ENCODE measurements at regions not wholly inside any gene's neighbourhood (a gene's known extent, or its start where the extent isn't known, plus 50 kb on each side); places are given as distances from the start of the nearest gene placed in this dataset.

GRCh38 chr14:98189511-98189910 lies 1082.5 kb downstream of the BCL11B start:
- ChIA-PET CTCF (no interaction called here), POLR2A (ENCODE audit: unreplicated experiment) (no interaction called here)
- H3K27ac ChIP-seq (ENCODE audit: insufficient read depth, low read length): no peak overlapping the region
- no peaks in the 10 kb centered on the region for H3K9me1 ChIP-seq (ENCODE audit: insufficient read depth, low read length)
- no peak overlapping the region for H3K18ac ChIP-seq (ENCODE audit: low read depth, low read length)
- H3K4me2 ChIP-seq (ENCODE audit: low read depth, low read length): no peak overlapping the region
- H3K79me1 ChIP-seq (ENCODE audit: low read depth in 1 of 2, low read length in 2 of 2): no peaks in the 10 kb centered on the region
- no peak overlapping the region for H4K5ac ChIP-seq (ENCODE audit: low read depth, low read length)
- H2BK20ac ChIP-seq (ENCODE audit: low read depth, low read length): no peak overlapping the region
- H3K36me3 ChIP-seq (ENCODE audit: control insufficient read depth, insufficient read depth, low read length): no peaks in the 10 kb centered on the region
- no peaks in the 10 kb centered on the region for H3K4me1 ChIP-seq (ENCODE audit: control insufficient read depth, insufficient read depth, low read length)
- H3K56ac ChIP-seq (ENCODE audit: extremely low read depth, insufficient read depth, low read length): no peak overlapping the region
- ATAC-seq (ENCODE audit: low read depth) (no peak), DNase-seq (no peak)
- TF ChIP-seq BHLHE40 (IDR thresholded peaks at IDR 0.05; ENCODE audit: low read depth, low read length) (no peak), RFX5 (IDR thresholded peaks at IDR 0.05; ENCODE audit: low read depth, low read length) (no peak), RAD21 (IDR thresholded peaks at IDR 0.05; ENCODE audit: low read length) (no peak), RCOR1 (IDR thresholded peaks at IDR 0.05; ENCODE audit: insufficient replicate concordance, low read length) (no peak), CEBPB (IDR thresholded peaks at IDR 0.05; ENCODE audit: low read depth, low read length) (no peak), MXI1 (IDR thresholded peaks at IDR 0.05; ENCODE audit: borderline replicate concordance, low read depth, low read length) (no peak), CTCF (conservative IDR thresholded peaks at IDR 0.05; ENCODE audit: low read depth, low read length) (no peak), POLR2A (IDR thresholded peaks at IDR 0.05; ENCODE audit: low read depth, low read length) (no peak), NFE2L2 (IDR thresholded peaks at IDR 0.05; ENCODE audit: low read depth, low read length) (no peak), CHD1 (IDR thresholded peaks at IDR 0.05; ENCODE audit: low read depth, low read length) (no peak), MAFK (IDR thresholded peaks at IDR 0.05; ENCODE audit: low read depth, low read length) (no peak), MAZ (IDR thresholded peaks at IDR 0.05; ENCODE audit: borderline replicate concordance, low read depth, low read length) (no peak), SMC3 (IDR thresholded peaks at IDR 0.05; ENCODE audit: low read depth, low read length) (no peak), FOS (IDR thresholded peaks at IDR 0.05; ENCODE audit: low read depth, low read length) (no peak)
- peaks cover 17% of the 10 kb centered on the region for H3K9me3 ChIP-seq (ENCODE audit: control insufficient read depth, insufficient read depth, low read length)
- no peak overlapping the region for H3K9ac ChIP-seq (ENCODE audit: low read depth, low read length)
- no peak overlapping the region for H2AFZ ChIP-seq (replicated peaks; ENCODE audit: low read length, poor library complexity)
- H4K91ac ChIP-seq (ENCODE audit: insufficient read depth, low read depth, low read length): no peak overlapping the region
- no peak overlapping the region for H3K4ac ChIP-seq (ENCODE audit: low read depth, low read length)
- no peak overlapping the region for H2BK5ac ChIP-seq (ENCODE audit: low read depth, low read length, poor library complexity, severe bottlenecking)
- no peak overlapping the region for H2AK5ac ChIP-seq (ENCODE audit: low read depth, low read length)
- H3K14ac ChIP-seq (replicated peaks; ENCODE audit: low read depth, low read length): no peak overlapping the region
- BruUV-seq (replicated peaks): no TSS peak
- in situ Hi-C loops (cut with MboI; ENCODE audit: low sequenced_read_pairs) (no loop called here), dilution Hi-C loops (cut with HindIII; ENCODE audit: low sequenced_read_pairs, unreplicated experiment) (no loop called here), intact Hi-C loops (cut with micrococcal nuclease) (no loop called here)
- H2BK120ac ChIP-seq (ENCODE audit: low read depth, low read length): no peak overlapping the region
- H4K20me1 ChIP-seq (ENCODE audit: insufficient read depth, low read length): no peaks in the 10 kb centered on the region
- no peak overlapping the region for H4K8ac ChIP-seq (ENCODE audit: low read depth in 2 of 2, low read length in 2 of 2)
- WGBS, 2 experiments (ENCODE audit: extremely low coverage in 2 of 2, insufficient read length in 1 of 2): no CpG with 5 or more reads among the region's 9 CpGs
- H3K4me3 ChIP-seq (ENCODE audit: insufficient read depth, low read depth, low read length): no peak overlapping the region
- no peak overlapping the region for H3K23ac ChIP-seq (ENCODE audit: low read depth, low read length)
- H3K27me3 ChIP-seq (ENCODE audit: control insufficient read depth, insufficient read depth, low read length): no peaks in the 10 kb centered on the region
- no peak overlapping the region for H2BK15ac ChIP-seq (ENCODE audit: low read depth, low read length)
- H2AK9ac ChIP-seq (replicated peaks; ENCODE audit: low read depth, low read length, poor library complexity): no peak overlapping the region

Measured in IMR-90 (cell line).